ENCODE measurements at regions not wholly inside any gene's neighbourhood (a gene's known extent, or its start where the extent isn't known, plus 50 kb on each side); places are given as distances from the start of the nearest gene placed in this dataset.
"Not testable (repeated sequence)": the region's sequence is repeated elsewhere in the genome, so short reads cannot be mapped to it uniquely, and the experiment has no call there.

GRCh38 chrY:12453318-12453717, 247.7 kb upstream of the USP9Y start:
- POLR2A ChIA-PET (ENCODE audit: unreplicated experiment) = not testable (repeated sequence)

GRCh38 chrY:12459965-12460364, 241.1 kb upstream of the USP9Y start:
- ATAC-seq = no peak
- Histone ChIP-seq H3K79me2 (ENCODE audit: low read length) (no peaks in the 10 kb centered on the region), H3F3A (ENCODE audit: low read length, unreplicated experiment) (no peaks in the 10 kb centered on the region), H4K20me1 (ENCODE audit: low read length) (no peaks in the 10 kb centered on the region), H3K9ac (ENCODE audit: low read length) (no peak overlapping the region), H3K4me1 (ENCODE audit: insufficient read depth, low read length) (no peaks in the 10 kb centered on the region), H3K27ac (ENCODE audit: low read length) (no peak overlapping the region), H3K4me3 (ENCODE audit: low read length) (no peak overlapping the region), H2AFZ (ENCODE audit: low read length) (no peak overlapping the region), H3K9me2 (replicated peaks; ENCODE audit: low read length) (no peaks in the 10 kb centered on the region), H3K27me3 (ENCODE audit: low read length) (no peaks in the 10 kb centered on the region), H3K4me2 (ENCODE audit: low read length) (no peak overlapping the region), H3K36me3 (ENCODE audit: low read depth, low read length) (no peaks in the 10 kb centered on the region), H3K9me3 (ENCODE audit: low read length) (no peaks in the 10 kb centered on the region)
- DNase-seq = no peak
- ChIA-PET CTCF (no interaction called here), POLR2A (ENCODE audit: unreplicated experiment) (no interaction called here)
- no peak for TF ChIP-seq EZH2phosphoT487 (IDR thresholded peaks at IDR 0.05; ENCODE audit: borderline replicate concordance, low read length)
- TF ChIP-seq CTCF (conservative IDR thresholded peaks at IDR 0.05; ENCODE audit: low read depth, low read length) = no peak
- TF ChIP-seq EZH2 (IDR thresholded peaks at IDR 0.05; ENCODE audit: low read length, unreplicated experiment) = no peak
- BruUV-seq (replicated peaks) = no TSS peak
- intact Hi-C loops (cut with micrococcal nuclease) = no loop called here

More at GRCh38 chrY:12453318-12453717, 247.7 kb upstream of the USP9Y start:
- H3K4me2 ChIP-seq (ENCODE audit: low read length); CTCF ChIA-PET; H3K27ac ChIP-seq (ENCODE audit: low read length); H4K20me1 ChIP-seq (ENCODE audit: low read length); H2AFZ ChIP-seq (ENCODE audit: low read length); H3K79me2 ChIP-seq (ENCODE audit: low read length); H3K9me2 ChIP-seq (replicated peaks; ENCODE audit: low read length); H3K4me3 ChIP-seq (ENCODE audit: low read length); DNase-seq; H3K9ac ChIP-seq (ENCODE audit: low read length); H3F3A ChIP-seq (ENCODE audit: low read length, unreplicated experiment); H3K36me3 ChIP-seq (ENCODE audit: low read depth, low read length); ATAC-seq; BruUV-seq (replicated peaks); H3K9me3 ChIP-seq (ENCODE audit: low read length); H3K4me1 ChIP-seq (ENCODE audit: insufficient read depth, low read length); intact Hi-C loops (cut with micrococcal nuclease); H3K27me3 ChIP-seq (ENCODE audit: low read length): not testable (repeated sequence)

- Histone ChIP-seq H3K9me3 (ENCODE audit: low read length) (no peaks in the 10 kb centered on the region), H3K4me2 (ENCODE audit: low read length) (no peak overlapping the region), H3K27me3 (ENCODE audit: low read length) (no peaks in the 10 kb centered on the region), H4K20me1 (ENCODE audit: low read length) (no peaks in the 10 kb centered on the region), H2AFZ (ENCODE audit: low read length) (no peak overlapping the region), H3K4me3 (ENCODE audit: low read length) (no peak overlapping the region), H3K4me1 (ENCODE audit: insufficient read depth, low read length) (no peaks in the 10 kb centered on the region), H3K36me3 (ENCODE audit: low read depth, low read length) (no peaks in the 10 kb centered on the region), H3F3A (ENCODE audit: low read length, unreplicated experiment) (no peaks in the 10 kb centered on the region), H3K9ac (ENCODE audit: low read length) (no peak overlapping the region), H3K79me2 (ENCODE audit: low read length) (no peaks in the 10 kb centered on the region), H3K27ac (ENCODE audit: low read length) (no peak overlapping the region), H3K9me2 (replicated peaks; ENCODE audit: low read length) (no peaks in the 10 kb centered on the region)
- no peak for TF ChIP-seq EZH2phosphoT487 (IDR thresholded peaks at IDR 0.05; ENCODE audit: borderline replicate concordance, low read length)
- TF ChIP-seq CTCF (conservative IDR thresholded peaks at IDR 0.05; ENCODE audit: low read depth, low read length) = no peak
- no peak for TF ChIP-seq EZH2 (IDR thresholded peaks at IDR 0.05; ENCODE audit: low read length, unreplicated experiment)
- CTCF ChIA-PET = no interaction called here
- intact Hi-C loops (cut with micrococcal nuclease) = no loop called here
- POLR2A ChIA-PET (ENCODE audit: unreplicated experiment) = no interaction called here
- BruUV-seq (replicated peaks) = no TSS peak
- DNase-seq (no peak), ATAC-seq (no peak)
These were observed 236.9 kb upstream of the USP9Y start for GRCh38 chrY:12464155-12464554.

Data from PC-3 (cell line).